ENCODE measurements at regions not wholly inside any gene's neighbourhood (a gene's known extent, or its start where the extent isn't known, plus 50 kb on each side); places are given as distances from the start of the nearest gene placed in this dataset.
"Not testable (repeated sequence)": the region's sequence is repeated elsewhere in the genome, so short reads cannot be mapped to it uniquely, and the experiment has no call there.

DNA sequence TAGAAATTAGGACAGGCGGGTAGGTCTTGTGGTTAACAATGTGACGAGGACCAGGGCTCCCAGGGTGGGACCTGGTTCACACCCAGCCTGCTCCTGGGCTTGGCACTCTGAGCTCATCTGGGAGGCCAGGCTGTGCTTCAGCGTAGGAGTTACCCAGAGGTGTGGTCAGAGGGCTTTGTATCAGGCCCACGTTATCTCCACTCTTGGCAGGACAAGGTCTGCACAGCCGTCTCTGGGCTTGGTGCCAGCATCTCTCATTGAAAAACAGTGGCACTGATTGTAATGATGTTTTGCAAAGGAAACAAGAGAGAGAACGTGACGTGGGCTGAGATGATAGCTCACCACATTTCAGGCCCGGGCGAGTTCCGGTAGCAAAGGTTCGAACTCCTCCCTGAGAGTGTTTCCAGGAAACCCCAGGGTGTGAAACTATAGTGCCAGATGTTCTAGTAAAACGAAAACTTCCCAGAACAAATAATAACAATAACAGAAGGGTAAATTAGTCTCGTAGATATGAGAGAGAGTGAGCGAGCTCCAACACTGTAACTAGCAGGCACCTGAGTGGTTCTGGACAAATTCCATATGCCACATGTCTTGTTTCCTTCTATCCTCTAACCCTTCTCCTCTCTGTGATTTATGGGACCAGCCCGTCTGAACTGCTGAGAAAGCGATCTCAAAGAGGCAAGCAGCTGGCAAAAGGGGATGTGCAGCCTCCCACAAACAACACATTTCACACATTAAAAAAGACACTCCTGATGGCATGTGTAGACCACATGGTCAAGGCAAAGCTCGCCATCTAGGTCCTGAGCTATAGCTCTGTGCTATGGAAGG is 227.3 kb downstream of the KTN1 start:
- TF ChIP-seq ZNF274 (IDR thresholded peaks at IDR 0.05; ENCODE audit: low read depth, low read length): no peak
- H3K4me3 ChIP-seq (ENCODE audit: low read length): no peak overlapping the region

DNA sequence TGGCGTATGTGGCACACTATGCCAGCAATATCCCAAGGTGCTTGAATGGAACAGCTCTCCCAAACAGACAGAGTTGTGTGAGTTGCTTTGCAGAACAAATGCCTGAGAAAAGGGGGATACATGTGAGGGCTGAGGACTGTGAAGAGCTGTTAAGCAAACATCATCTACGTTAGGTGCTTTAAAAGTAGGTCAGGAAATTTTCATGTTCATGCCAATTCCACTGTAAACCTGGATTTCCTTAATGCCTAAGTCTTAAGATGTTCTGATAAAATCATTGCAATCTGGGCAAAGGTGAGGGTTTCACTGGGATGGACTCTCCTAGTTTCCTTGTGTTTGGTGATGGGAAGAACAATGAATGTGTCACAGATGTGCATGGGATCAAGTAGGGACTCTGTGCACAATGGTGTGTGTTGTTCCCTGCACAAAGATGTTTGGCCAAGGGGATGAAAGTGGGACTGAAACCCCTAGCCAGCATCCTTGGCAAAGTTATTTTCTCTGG is 227.9 kb downstream of the KTN1 start:
- TF ChIP-seq ZNF274 (IDR thresholded peaks at IDR 0.05; ENCODE audit: low read depth, low read length): no peak
- no peak overlapping the region for H3K4me3 ChIP-seq (ENCODE audit: low read length)

DNA sequence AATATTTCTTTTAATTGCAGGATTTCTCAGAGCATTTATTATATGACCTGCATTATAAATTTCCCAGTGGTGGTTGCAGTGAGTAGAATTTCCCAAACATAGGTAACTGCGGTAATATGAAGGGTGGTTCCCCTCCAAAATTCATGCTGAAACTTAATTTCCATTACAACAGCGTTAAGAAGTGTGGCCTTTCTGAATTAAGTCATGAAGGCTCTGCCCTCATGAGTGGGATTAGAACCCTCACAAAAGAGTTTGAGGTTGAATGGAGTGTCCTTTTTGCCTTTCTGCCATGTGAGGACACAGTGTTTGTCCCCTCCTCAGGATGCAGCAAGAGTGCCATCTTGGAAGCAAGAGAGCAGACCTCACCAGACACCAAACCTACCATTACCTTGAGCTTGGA is 233.6 kb downstream of the KTN1 start:
- no peak for TF ChIP-seq ZNF274 (IDR thresholded peaks at IDR 0.05; ENCODE audit: low read depth, low read length)
- no peak overlapping the region for H3K4me3 ChIP-seq (ENCODE audit: low read length)

DNA sequence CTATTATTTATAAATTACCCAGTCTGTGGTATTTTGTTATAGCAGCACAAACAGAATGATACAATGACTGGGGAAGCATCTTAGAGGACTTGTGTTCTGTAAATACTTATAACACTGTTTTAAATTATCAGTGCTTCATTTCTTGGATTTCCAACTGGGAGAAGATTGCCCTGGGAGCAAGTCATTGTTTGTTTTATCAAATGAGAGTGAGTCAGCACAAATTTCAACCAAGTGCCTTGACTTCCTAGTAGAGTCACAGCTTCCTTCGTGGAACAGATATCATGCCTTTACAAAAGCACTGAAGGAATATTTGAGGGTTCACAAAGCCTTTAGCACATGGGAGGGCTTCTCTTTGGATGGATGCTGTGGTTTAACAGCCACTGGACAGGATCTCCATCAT is 234.1 kb downstream of the KTN1 start:
- no peak for TF ChIP-seq ZNF274 (IDR thresholded peaks at IDR 0.05; ENCODE audit: low read depth, low read length)

DNA sequence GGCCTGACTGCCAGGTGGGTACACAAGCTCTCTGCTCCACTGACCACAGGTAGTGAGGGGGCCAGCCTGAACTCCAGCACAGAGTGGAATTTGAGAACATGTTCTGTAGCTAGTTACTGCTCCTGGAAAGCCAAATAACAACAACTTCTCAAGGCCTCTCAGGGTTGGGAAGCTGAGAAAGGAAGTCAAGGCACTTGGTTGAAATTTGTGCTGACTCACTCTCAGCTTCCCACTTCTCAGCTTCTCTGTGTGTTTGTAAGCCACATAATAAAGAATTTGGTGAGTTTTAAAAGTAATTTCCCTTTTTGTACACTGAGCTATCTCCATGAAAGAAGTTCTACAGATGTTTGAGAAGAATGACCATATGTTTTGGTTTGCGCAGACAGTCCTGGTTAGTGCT is 234.9 kb downstream of the KTN1 start:
- no peak overlapping the region for H3K4me3 ChIP-seq (ENCODE audit: low read length)
- TF ChIP-seq ZNF274 (IDR thresholded peaks at IDR 0.05; ENCODE audit: low read depth, low read length): no peak

More for the DNA sequence above, 234.1 kb downstream of the KTN1 start:
- no peak overlapping the region for H3K4me3 ChIP-seq (ENCODE audit: low read length)

DNA sequence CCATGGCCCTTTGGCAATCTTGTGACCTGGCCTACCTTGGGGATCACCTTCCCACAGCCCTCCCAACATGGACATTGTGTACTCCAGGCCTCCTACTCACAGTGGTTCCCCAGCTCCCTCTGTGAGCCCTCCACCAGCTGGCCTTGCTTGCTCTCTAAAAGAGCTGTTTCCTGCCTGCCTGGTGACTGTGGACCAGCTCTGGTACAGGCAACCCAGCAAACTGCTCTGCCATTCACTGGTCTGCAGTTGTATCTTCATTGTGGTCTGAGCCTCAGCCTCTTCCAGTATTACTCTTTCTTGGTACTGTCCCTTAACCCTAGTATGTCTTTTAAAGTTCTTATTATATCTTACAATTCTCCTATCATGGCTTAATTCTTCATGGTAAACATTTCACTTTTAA is 236.2 kb downstream of the KTN1 start:
- no peak for TF ChIP-seq ZNF274 (IDR thresholded peaks at IDR 0.05; ENCODE audit: low read depth, low read length)
- no peak overlapping the region for H3K4me3 ChIP-seq (ENCODE audit: low read length)

DNA sequence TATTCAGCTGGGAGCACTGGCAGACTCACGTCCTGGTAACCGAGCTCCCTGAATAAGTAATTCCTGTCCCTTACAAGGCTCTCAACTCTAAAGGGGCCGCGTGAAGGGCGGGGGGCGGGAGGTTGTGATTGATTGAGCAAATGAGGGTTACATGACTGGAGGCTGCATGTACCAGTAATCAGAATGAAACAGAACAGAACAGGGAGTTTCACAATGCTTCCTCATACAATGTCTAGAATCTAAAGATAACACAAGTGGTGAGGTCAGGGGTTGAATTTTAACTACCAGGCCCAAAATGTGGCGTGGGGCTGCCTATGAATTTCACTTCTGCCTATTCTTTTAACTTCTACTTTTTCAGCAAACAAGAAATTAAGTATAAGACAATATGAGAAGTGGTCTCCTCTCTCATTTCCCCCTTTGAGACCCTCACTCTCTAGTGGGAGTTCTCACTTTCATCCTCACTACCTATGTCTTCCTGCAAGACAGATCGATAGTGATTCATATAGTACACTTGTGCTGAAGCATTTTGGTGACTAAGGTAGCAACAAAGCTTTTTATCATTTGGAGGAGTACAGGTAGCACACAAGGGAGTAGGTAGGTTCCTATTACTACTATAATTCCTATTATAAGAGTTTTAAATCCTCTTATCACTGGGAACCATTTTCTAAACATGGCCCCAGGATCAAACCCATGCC is 239.8 kb downstream of the KTN1 start:
- no peak overlapping the region for H3K4me3 ChIP-seq (ENCODE audit: low read length)
- no peak for TF ChIP-seq ZNF274 (IDR thresholded peaks at IDR 0.05; ENCODE audit: low read depth, low read length)

DNA sequence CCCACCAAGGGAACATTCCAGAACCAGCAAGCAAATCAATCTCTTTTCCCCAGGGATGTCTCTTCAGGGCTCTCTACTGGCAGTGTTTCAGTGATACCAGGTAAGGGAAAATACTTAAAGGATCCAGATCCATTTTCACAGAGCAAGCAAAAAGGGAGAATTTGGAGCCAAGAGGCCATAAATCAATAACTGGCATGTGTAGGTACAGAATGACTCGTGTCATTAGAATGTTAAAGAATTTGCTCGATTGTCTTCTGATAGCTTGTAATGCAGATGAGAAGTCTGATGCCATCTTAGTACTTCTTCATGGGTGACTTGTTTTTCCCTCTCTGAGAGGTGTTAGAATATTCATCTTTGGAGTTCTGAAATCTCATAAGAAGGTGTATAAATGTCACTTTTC is 242.9 kb downstream of the KTN1 start:
- H3K4me3 ChIP-seq (ENCODE audit: low read length): no peak overlapping the region
- TF ChIP-seq ZNF274 (IDR thresholded peaks at IDR 0.05; ENCODE audit: low read depth, low read length): no peak

DNA sequence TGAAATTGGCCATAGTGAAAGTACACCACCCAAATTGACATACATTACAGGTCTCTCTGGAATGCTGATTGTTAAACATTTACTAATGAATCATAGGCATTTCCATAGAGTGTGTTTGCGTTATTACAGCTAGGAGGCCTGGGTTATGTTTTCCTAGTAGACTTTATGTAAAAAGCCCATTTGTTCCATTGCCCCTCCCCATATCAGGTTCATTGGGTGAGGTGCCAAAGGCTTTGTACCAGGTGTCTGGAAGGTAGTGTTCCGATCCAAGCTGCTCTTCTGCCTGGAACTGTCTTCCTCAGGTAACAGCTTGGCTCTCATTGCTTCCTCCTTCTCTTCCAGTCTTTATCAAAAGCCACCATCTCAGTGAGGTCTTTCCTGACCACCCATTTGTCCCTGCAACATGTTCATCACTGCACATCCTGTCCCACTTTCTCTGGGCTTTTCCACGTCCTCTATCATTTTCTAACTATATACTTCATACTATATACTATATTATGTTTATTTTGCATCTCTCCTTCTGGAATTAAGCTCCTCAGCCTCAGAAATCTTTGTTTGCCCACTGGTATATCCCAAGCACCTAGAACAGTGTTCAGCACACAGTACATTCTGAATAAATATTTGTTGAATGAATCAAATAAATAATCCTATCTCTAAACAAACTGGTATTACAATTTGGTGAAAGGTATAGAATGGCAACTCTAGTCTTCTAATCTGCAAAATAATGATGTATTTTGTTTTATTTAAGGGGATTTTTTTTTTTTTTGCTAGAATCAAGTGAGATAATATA is 252.3 kb downstream of the KTN1 start:
- TF ChIP-seq ZNF274 (IDR thresholded peaks at IDR 0.05; ENCODE audit: low read depth, low read length): no peak
- no peak overlapping the region for H3K4me3 ChIP-seq (ENCODE audit: low read length)

DNA sequence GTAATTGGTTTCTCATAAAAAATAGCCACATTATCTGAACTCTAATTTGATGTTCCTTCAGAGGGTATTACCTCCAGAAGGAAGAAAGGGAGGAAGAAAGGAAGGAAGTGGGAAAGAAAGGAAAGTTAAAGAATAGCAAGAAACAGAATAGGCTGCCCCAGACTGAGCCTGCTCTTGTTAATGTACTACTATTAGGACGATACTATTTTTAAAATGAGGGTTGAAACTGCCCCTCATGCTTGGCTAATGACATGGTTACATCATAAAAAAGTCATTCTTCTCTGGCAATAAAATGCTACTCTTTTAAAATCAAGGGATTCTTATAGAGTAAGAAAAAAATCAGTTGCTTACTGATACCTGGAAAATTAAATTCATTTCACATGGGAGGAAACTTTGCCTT is 253.0 kb downstream of the KTN1 start:
- no peak for TF ChIP-seq ZNF274 (IDR thresholded peaks at IDR 0.05; ENCODE audit: low read depth, low read length)

DNA sequence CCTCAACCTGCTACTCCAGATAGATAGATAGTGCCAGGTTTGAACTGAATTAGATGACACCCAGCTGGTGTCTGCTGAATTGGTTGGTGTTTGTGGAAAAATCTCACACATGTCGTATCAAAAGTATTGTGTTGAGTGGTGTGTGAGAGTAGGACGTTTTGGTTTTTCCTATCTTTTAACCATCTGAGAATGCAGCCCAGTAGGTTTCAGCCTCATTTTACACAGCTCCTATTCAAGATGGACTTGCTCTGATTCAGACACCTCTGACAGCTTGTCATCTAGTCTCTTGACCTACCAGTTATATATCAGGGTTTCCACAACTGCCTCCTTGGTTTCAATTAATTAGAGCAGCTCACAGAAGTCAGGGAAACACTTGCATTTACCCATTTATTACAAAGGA is 254.4 kb downstream of the KTN1 start:
- H3K4me3 ChIP-seq (ENCODE audit: low read length): no peak overlapping the region
- no peak for TF ChIP-seq ZNF274 (IDR thresholded peaks at IDR 0.05; ENCODE audit: low read depth, low read length)

More for the DNA sequence above, 253.0 kb downstream of the KTN1 start:
- H3K4me3 ChIP-seq (ENCODE audit: low read length): no peak overlapping the region

DNA sequence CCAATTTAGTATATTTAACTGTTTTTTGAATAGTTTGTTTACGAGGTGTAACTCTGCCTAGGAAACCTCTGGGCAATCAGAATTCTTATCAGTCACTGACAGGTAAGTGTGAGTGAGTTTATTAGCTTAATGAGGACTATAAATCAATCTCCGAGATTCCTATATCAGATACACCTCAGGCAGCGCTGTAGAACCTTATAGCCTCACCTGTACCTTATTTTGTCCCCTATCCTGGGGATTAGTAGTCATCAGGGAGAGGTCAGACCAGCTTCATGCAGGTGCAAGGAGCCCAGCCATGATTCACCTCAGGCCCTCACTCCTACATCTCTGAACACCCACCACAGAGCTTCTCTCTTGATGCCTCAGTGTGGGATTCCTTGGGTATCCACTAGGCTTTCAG is 256.0 kb downstream of the KTN1 start:
- no peak overlapping the region for H3K4me3 ChIP-seq (ENCODE audit: low read length)

DNA sequence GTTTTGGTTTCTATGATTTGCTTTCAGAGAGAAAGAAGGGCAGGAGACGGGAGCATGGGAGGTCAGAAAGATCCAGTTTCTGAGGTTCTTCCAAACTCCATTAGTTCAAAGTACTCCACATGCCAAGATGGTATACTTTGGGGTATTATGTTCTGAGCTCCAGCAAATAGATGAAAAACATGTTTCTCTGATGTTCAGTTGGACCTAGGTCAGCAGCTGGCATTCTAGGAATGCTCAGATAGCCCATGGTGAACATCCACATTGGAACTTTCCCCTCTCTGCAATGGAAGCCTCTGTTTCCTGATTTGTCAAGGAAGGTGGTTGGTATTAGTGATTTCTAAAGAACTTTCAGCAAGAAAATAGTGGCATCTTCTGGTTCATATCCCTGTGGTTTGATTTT is 257.5 kb downstream of the KTN1 start:
- no peak for TF ChIP-seq ZNF274 (IDR thresholded peaks at IDR 0.05; ENCODE audit: low read depth, low read length)
- H3K4me3 ChIP-seq (ENCODE audit: low read length): no peak overlapping the region

More for the DNA sequence above, 256.0 kb downstream of the KTN1 start:
- TF ChIP-seq ZNF274 (IDR thresholded peaks at IDR 0.05; ENCODE audit: low read depth, low read length): no peak

DNA sequence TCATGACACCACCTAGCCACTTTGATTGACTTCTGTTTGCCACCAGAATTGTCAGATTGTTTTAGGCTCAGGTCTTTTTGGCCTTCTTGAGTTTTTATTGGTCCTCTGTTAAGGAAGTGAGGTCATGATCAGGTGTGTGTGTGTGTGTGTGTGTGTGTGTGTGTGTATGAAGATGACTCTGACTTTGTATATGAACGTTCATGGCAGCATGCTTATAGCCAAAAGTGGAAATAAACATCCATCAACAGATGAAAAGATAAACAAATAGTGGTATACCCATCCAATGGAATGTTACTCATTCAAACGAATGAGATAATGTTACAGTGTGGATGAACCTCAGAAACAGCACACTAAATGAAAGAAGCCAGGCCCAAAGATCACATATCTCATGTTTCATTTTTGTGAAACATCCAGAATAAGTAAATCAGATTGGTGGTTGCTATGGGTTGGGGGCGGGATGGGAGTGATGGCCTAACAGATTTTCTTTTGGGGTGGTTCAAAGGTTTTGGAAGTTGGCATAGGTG is 258.6 kb downstream of the KTN1 start:
- TF ChIP-seq ZNF274 (IDR thresholded peaks at IDR 0.05; ENCODE audit: low read depth, low read length): no peak
- H3K4me3 ChIP-seq (ENCODE audit: low read length): no peak overlapping the region

DNA sequence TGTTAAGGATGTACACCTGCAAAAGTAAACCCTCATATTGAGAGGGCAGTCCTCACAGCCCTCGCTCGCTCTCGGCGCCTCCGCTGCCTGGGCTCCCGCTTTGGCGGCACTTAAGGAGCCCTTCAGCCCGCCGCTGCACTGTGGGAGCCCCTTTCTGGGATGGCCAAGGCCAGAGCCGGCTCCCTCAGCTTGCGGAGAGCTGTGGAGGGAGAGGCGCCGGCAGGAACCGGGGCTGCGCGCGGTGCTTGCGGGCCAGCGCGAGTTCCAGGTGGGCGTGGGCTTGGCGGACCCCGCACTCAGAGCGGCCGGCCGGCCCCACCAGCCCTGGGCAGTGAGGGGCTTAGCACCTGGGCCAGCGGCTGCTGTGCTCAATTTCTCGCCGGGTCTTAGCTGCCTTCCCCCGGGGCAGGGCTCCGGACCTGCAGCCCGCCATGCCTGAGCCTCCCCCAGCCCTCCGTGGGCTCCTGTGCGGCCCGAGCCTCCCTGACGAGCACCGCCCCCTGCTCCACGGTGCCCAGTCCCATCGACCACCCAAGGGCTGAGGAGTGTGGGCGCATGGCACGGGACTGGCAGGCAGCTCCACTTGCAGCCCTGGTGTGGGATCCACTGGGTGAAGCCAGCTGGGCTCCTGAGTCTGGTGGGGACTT is 259.4 kb downstream of the KTN1 start:
- H3K4me3 ChIP-seq (ENCODE audit: low read length): not testable (repeated sequence)
